ENCODE measurements at regions not wholly inside any gene's neighbourhood (a gene's known extent, or its start where the extent isn't known, plus 50 kb on each side); places are given as distances from the start of the nearest gene placed in this dataset.
"Not testable (repeated sequence)": the region's sequence is repeated elsewhere in the genome, so short reads cannot be mapped to it uniquely, and the experiment has no call there.

DNA sequence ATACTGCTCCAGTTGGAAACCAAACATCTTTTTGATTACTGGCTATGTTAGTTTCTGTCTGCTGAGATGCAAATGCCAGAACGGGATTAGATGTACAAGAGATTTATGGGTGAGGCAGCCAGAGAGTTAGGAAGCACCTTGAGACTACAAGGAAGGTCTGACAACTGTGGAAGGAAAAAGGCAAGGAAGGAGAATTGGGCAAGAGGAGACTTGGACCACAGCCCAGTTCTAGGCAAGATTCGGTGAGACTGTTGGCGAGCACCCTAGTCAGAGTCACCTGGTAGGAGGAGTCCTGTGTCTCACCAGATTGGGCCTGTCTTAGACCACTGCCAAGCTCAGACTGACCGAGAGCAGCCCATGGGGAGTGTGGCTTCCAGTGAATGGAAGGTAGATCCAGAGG, 91.8 kb upstream of the F13A1 start:
- ATAC-seq (no peak), DNase-seq (ENCODE audit: low spot score) (no peak)

DNA sequence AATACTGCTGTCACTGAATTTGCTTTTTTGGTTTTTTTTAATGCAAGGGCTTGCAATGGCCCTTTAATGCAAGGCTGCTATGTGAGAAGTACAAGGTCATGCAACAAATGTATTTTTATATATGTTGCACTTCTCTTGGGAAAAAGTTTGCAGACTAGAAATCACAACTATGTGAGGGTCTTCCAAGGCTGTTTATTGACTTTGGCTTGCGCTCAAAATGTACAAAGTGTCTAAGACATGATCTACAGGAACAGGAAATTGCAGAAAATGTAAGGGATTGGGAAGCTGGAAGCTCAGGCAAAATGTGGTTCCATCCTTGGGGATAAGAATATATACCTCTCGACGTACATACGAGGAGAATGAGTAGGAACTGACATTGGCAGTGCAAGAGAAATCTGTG, 92.2 kb upstream of the F13A1 start:
- DNase-seq (ENCODE audit: low spot score) (no peak), ATAC-seq (no peak)

GRCh38 chr6:6414931-6415330, 94.5 kb upstream of the F13A1 start:
- DNase-seq (ENCODE audit: low spot score) (no peak), ATAC-seq (no peak)

DNA sequence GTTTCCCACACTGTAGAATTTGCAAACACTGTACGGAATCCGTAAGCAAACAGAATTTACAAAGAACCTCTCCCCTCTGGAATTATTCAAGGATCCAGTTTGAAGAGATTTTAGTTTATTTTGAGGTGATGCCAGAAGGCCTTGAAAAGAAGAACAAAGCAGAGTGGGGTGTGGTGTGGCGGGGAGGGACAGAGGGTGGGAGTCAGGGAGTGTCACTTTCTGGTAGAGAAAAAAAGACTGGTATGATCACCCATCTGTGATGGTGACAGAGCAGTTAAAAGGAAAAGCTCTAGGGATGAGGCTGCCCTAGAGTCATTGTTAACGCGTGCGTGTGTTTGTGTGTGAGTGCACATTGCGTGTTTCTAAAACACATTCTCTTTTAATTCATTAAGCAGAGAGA, 97.0 kb upstream of the F13A1 start:
- no peak for ATAC-seq
- DNase-seq (ENCODE audit: low spot score): no peak

DNA sequence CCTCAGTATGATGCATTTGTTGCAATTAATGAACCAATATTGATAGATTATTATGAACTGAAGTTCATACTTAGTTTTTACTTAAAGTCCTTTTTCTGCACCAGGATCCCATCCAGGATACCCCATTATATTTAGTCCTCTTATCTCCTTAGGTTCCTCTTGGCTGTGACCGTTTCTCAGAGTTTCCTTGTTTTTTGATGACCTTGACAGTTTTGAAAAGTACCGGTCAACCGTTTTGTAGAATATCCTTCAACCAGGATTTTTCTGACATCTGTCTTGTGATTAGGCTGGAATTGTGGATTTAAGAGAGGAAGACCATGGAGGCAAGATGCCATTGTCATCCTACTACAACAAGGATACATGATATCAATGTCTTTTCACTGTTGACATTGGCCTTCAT, 98.0 kb upstream of the F13A1 start:
- ATAC-seq (no peak), DNase-seq (ENCODE audit: low spot score) (no peak)

DNA sequence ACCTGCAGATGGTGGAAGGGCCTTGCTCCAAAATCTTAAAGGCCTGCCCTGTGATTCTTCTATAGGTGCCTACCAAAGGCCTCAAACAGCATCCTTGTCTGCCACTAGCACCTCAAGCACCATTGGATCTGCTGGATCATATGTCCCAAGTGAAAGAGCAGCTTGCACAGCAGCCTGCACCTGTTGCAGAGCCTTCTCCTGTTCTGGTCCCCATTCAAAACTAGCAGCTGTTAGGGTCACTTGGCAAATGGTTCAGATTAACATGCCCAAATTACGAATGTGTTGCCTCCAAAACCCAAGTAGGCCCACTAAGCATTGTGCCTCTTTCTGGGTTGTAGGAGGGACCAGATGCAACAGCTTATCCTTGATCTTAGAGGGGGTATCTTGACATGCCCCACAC, 99.6 kb upstream of the F13A1 start:
- no peak for ATAC-seq
- DNase-seq (ENCODE audit: low spot score): no peak

DNA sequence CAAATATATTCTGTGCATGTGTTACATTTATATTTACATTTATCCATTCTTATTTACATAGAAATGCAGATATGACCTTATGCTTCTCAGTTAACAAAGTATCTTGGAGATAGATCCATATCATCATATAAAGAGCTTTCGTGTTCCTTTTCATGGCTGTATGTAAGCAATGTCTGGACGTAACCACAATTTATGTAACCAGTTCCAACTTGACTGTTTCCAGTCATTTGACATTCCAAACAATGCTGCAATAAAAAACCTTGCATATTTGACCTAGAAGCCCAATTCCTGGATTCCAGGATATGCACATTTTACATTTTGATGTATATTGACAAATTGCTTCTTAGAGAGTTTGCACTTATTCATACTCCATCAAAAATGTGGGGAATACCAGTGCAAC, 113.7 kb upstream of the F13A1 start:
- no peak for DNase-seq (ENCODE audit: low spot score)
- ATAC-seq: no peak

DNA sequence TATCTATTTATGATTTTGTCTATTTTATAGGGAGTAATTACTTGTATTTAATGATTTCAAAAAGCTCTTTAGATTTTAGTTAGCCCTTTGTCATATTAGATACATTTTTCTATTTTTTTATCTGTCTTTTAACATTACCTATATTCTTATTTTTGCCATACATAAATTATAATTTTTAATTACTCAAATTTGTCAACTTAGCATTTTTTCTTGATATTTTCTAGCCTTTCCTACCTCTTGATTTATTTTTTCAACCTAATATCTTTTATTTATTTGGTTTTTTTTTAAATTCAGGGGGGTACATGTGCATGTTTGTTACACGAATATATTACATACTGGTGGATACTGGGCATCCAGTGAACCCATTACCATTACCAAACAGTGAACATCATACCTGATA, 114.3 kb upstream of the F13A1 start:
- no peak for DNase-seq (ENCODE audit: low spot score)
- no peak for ATAC-seq

GRCh38 chr6:6436366-6436765, 115.9 kb upstream of the F13A1 start:
- no peak for DNase-seq (ENCODE audit: low spot score)
- ATAC-seq: no peak

DNA sequence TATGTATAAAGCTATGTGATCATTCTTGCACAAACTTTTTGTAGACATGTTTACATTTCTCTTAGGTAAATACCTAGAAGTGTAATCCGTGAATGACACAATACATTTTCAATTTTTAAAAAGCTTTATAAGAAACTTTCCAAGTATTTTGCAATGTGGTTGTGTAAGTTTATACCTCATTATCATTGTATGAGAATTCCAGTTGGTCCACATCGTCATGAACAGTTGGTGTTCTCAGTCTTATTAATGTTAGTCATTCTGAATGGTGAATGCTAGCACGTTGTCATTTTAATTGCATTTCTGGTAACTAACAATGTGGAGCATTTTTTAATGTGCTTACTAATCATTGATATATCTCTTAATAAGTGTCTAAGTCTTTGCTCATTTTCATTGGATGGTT, 116.5 kb upstream of the F13A1 start:
- ATAC-seq: no peak
- no peak for DNase-seq (ENCODE audit: low spot score)

GRCh38 chr6:6438286-6438685, 117.8 kb upstream of the F13A1 start:
- DNase-seq (ENCODE audit: low spot score): no peak

DNA sequence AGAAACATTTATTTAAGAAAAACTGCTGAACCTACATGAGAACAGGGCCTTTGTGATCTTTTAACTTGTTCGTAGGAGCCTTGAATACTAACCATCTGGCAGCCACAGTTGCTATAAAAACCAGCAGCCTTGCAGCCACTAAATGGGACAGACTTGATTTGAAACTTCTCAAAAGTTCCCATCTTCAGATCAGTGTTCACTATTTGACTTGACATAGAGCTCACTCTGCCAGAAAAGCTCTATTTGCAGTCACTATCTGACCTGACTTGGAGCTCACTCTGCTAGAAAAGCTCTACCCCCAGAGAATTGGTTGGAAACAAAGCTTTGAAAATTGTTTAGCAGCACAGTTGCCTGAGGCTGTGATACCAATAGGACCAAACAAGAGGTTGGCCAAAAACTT, 119.3 kb upstream of the F13A1 start:
- no peak for DNase-seq (ENCODE audit: low spot score)
- ATAC-seq: no peak

More at GRCh38 chr6:6438286-6438685, 117.8 kb upstream of the F13A1 start:
- ATAC-seq: no peak

DNA sequence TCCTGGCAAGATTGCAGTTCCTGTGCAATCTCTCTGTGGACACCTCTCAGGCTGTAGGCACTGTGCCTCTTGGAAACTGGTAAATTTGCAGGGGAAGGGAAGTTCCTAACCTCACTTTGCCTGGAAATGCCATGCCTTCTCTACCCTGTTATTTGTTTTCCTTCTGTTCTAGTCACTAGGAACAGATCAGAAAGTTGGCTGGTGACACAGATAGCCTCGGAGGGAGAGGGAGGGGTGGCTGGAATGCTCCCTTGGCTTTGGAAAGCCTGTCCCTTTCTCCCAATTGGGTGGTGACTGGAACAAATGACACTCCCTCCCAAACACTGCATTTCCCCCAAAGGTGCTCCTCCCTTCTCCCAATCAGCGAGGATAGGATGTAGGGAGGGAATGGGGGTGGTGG, 131.5 kb upstream of the F13A1 start:
- ATAC-seq: no peak

DNA sequence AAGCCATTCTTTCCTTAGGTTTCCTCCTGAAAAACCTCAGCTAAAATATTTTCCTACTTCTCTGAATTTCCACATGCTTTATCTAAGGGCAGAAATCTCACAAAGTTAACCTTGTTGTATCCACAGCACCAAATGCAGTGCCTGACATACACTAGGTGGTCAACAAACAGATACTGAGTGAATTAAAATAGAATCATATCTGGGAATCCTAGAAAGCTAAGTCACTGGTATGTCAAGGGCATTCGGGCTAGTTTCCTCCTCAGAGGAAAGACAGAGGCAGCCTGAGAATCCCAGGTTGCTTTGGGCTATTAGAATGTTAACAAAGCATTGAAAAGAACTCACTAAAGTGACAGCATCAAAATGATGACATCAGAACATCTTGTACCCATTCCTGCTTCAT, 132.7 kb upstream of the F13A1 start:
- no peak for DNase-seq (ENCODE audit: low spot score)
- no peak for ATAC-seq

More for the DNA sequence above, 131.5 kb upstream of the F13A1 start:
- no peak for DNase-seq (ENCODE audit: low spot score)

- DNase-seq (ENCODE audit: low spot score) (no peak), ATAC-seq (no peak)
Observed at GRCh38 chr6:6455272-6455671, 133.2 kb upstream of the LY86 start.

DNA sequence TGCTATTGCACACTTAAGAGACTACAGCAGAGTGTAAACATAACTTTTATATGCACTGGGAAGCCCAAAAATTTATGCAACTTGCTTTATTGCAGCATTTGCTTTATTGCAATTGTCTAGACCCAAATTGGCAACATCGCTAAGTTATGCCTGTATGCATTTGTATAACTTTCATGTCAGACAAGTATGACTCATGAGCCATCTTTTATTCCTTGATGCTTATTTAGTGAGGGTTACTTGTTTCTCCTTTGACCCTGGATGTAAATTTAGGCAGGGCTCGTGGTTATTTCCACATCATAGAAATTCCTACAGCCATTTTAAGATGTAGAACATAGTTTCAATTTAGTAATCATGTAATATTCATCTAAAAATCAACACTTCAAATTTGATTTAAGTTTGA, 130.3 kb upstream of the LY86 start:
- DNase-seq (ENCODE audit: low spot score): no peak
- ATAC-seq: no peak

DNA sequence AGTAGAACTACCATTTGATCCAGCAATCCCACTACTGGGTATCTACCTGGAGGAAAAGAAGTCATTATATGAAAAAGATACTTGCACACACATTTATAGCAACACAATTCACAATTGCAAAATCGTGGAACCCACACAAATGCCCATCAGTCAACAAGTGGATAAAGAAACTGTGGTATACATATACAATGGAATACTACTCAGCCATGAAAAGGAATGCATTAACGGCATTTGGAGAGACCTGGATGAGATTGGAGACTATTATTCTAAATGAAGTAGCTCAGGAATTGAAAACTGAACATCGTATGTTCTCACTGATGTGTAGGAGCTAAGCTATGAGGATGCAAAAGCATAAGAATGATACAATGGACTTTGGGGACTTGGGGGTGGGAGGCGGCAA, 128.6 kb upstream of the LY86 start:
- ATAC-seq; DNase-seq (ENCODE audit: low spot score): not testable (repeated sequence)

DNA sequence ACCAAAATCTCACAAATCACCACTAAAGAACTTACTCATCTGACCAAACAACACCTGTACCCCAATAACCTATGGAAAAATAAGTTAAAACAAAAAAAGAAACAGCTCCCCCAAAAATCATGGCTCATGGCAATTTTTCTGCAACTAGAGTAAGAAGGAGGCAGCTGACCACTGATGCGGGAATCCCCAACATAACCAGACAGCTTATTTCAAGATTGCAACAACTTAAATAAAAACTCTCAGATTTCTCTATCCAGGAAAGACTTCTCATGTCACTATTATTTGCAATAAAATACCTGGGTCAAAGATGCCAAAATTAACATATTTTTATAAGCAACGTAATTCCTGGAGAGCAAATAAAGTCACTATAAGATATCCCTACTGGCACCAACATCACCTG, 128.1 kb upstream of the LY86 start:
- ATAC-seq (no peak), DNase-seq (ENCODE audit: low spot score) (no peak)

GRCh38 chr6:6461138-6461537, 127.4 kb upstream of the LY86 start:
- DNase-seq (ENCODE audit: low spot score) (no peak), ATAC-seq (no peak)

GRCh38 chr6:6466967-6467761, 121.4 kb upstream of the LY86 start:
- ATAC-seq (no peak), DNase-seq (ENCODE audit: low spot score) (no peak)

DNA sequence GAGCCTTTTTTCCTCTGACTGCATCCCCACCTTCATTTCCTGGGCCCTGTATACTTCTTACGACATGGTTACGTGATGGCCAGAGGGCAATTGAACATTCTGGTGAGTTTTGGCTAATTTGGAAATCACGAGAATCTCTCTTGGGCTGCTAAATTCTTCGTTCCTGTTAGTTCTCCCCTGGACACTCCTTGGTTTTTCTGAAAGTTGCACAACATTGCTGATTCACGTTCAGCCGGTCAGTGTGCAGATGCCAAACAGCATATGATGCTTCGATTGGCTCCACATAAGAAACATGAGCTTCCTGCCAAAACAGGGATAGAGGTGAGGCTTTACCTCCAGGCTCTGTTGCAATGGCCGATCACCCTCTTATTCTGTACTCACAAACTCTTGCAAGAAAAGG, 119.4 kb upstream of the LY86 start:
- DNase-seq (ENCODE audit: low spot score): no peak

GRCh38 chr6:6470123-6470522, 118.4 kb upstream of the LY86 start:
- no peak for DNase-seq (ENCODE audit: low spot score)
- ATAC-seq: no peak

More for the DNA sequence above, 119.4 kb upstream of the LY86 start:
- no peak for ATAC-seq

GRCh38 chr6:6471276-6471675, 117.2 kb upstream of the LY86 start:
- ATAC-seq (no peak), DNase-seq (ENCODE audit: low spot score) (no peak)

Data from left lobe of liver (tissue), 2 donors.